Transverse colon (tissue), 4 donors: ENCODE measurements at regions not wholly inside any gene's neighbourhood (a gene's known extent, or its start where the extent isn't known, plus 50 kb on each side); places are given as distances from the start of the nearest gene placed in this dataset.

ENCODE experiments used
- DNase-seq: peaks from one replicate; pipeline ENCODE4 v3.0.0-alpha.2; 2019
- H3K27ac ChIP-seq, 4 donors: fragments of 200-600 bp; sonication (generic); 2 replicates each; pipeline ENCODE4 v1.5.1; 2016 to 2018; ENCODE audit warnings: inconsistent platforms in 4 of 4
- H3K27me3 ChIP-seq: fragments of 200-600 bp; sonication (generic); 2 replicates; pipeline ENCODE4 v1.5.1; 2017; ENCODE audit warnings: inconsistent platforms
- H3K36me3 ChIP-seq, 4 donors: fragments of 200-600 bp; sonication (generic); 2 replicates each; pipeline ENCODE4 v1.5.1; 2017 to 2019; ENCODE audit warnings: inconsistent platforms in 4 of 4
- H3K4me1 ChIP-seq, 4 donors: fragments of 200-600 bp; sonication (generic); 2 replicates each; pipeline ENCODE4 v1.5.1; 2017 to 2020; ENCODE audit warnings: inconsistent platforms in 4 of 4
- H3K4me3 ChIP-seq, 4 donors: fragments of 200-600 bp; sonication (generic); 1 replicate in 1 of 4; 2 replicates in 3 of 4; pipeline versions ENCODE4 v1.5.1 to v1.6.1; 2017 to 2019; ENCODE audit warnings: inconsistent platforms in 4 of 4
- H3K9me3 ChIP-seq, 2 donors: fragments of 200-600 bp; sonication (generic); 2 replicates each; pipeline ENCODE4 v1.5.1; 2017 to 2019; ENCODE audit warnings: inconsistent platforms in 2 of 2
- EP300 ChIP-seq: sonication (generic); formaldehyde crosslinking; IDR thresholded peaks from one replicate; pipeline ENCODE4 v1.6.1; 2017; ENCODE audit warnings: antibody characterized with exemption, low read depth
- POLR2A ChIP-seq: fragments of 450-650 bp; IDR thresholded peaks from one replicate; pipeline ENCODE4 v1.6.1; 2016; ENCODE audit warnings: antibody characterized with exemption, mild to moderate bottlenecking, moderate library complexity
- POLR2AphosphoS5 ChIP-seq, 3 donors: sonication (generic); formaldehyde crosslinking; IDR thresholded peaks; one replicate each; pipeline ENCODE4 v1.6.1; 2016; ENCODE audit warnings: antibody characterized with exemption in 3 of 3
- WGBS, 2 donors: methylation state at CpG; one replicate each; pipeline ENCODE4 v1.1.5; 2018; ENCODE audit warnings: low coverage in 1 of 2; 5-methylcytosine and 5-hydroxymethylcytosine counted together
- in situ Hi-C, 4 donors: fragments of 200-750 bp; cut with MboI; loops; one replicate each; pipeline versions ENCODE4 v1.15.0 to v1.15.1; 2017; ENCODE audit warnings: low sequenced_read_pairs in 3 of 4, low pct_ligation_motif_present in 1 of 4, low pct_unique_long_range_greater_than_20kb in 1 of 4
- intact Hi-C: fragments of 100-400 bp; cut with DNase I; formaldehyde crosslinking; loops from one replicate; pipeline ENCODE4 v1.15.1; 2023; ENCODE audit warnings: low total_unique reads
- TF ChIP-seq, protein P1 (sequence below), 5 experiments: fragments of 200-600 bp in 3 of 5; fragments of 450-650 bp in 2 of 5; sonication (generic) in 3 of 5; IDR thresholded peaks; 1 replicate in 2 of 5; 2 replicates in 3 of 5; pipeline ENCODE4 v1.5.1; 2016 to 2017; ENCODE audit warnings: antibody characterized with exemption in 5 of 5, inconsistent platforms in 3 of 5, mild to moderate bottlenecking in 2 of 5, moderate library complexity in 1 of 5

DNA sequence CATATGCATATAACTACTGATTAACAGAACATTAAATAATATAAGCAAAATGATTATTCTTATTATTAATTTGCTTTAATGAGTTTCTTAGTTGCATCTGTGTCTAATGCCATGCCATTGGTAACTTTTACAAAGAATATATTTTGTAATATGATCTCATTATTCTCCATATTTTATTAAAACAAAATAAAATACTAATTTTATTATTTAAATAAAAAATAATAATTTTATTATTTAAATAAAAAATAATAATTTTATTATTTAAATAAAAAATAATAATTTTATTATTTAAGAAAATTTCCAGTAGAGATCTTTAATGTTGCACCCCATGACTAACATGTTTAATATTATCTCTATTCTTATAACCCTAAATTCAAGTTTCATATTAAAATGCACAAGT is 771.1 kb downstream of the NR2F2 start:
- Histone ChIP-seq H3K4me3 (no peak overlapping the region), H3K36me3 (no peaks in the 10 kb centered on the region), H3K27ac (no peak overlapping the region), H3K27me3 (no peaks in the 10 kb centered on the region), H3K9me3 (no peaks in the 10 kb centered on the region), H3K4me1 (no peaks in the 10 kb centered on the region)
- TF ChIP-seq EP300 (no peak), POLR2AphosphoS5 (IDR thresholded peaks at IDR 0.05) (no peak), POLR2A (no peak)
- TF ChIP-seq, protein P1, sequence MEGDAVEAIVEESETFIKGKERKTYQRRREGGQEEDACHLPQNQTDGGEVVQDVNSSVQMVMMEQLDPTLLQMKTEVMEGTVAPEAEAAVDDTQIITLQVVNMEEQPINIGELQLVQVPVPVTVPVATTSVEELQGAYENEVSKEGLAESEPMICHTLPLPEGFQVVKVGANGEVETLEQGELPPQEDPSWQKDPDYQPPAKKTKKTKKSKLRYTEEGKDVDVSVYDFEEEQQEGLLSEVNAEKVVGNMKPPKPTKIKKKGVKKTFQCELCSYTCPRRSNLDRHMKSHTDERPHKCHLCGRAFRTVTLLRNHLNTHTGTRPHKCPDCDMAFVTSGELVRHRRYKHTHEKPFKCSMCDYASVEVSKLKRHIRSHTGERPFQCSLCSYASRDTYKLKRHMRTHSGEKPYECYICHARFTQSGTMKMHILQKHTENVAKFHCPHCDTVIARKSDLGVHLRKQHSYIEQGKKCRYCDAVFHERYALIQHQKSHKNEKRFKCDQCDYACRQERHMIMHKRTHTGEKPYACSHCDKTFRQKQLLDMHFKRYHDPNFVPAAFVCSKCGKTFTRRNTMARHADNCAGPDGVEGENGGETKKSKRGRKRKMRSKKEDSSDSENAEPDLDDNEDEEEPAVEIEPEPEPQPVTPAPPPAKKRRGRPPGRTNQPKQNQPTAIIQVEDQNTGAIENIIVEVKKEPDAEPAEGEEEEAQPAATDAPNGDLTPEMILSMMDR (IDR thresholded peaks at IDR 0.05): no peak
- intact Hi-C loops (no loop called here), in situ Hi-C loops (no loop called here)
- no peak for DNase-seq

DNA sequence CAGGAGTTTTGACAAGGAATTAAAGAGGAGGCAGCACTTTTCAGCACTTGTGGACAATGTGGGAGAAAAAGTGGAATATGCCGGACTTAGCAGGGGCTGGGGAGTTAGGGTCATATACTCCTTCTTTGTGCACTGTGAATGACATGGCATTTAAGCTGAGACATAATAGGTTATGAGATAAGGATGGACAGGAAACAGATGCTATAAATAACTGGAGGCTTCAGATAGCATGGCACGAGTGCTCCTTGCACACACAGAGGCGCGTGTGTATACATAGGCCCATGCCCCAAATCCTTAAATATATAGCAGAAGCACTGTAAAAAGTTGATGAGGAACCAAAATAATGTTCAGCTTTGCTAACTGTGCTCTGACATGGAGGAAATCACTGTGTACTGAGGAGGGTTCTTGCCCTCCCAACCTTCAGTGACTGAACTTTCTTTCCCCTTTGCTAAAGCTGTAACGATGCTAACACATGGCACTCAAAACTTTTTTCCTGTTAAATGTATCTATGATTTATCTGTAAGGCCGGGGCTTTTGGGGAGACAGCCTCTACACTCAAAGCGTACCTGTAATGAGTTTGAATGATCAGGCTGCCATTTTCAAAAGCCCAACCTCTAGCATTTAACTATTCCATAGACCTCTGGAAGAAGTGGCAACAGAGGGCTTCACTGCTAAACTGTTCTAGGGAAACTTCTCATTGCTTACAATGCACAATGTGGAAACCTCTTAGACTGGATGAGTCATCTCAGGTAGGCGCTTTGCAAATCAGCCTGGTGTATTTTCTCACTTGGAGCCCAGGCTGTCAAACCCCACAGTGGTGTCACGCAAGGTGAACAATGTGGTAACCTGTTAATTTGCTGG is 784.6 kb downstream of the NR2F2 start:
- H3K4me1 ChIP-seq: no peaks in the 10 kb centered on the region
- H3K36me3 ChIP-seq: no peaks in the 10 kb centered on the region
- TF ChIP-seq POLR2AphosphoS5 (IDR thresholded peaks at IDR 0.05) (no peak), POLR2A (no peak), EP300 (no peak)
- TF ChIP-seq, protein P1 (IDR thresholded peaks at IDR 0.05): no peak
- no peak for DNase-seq
- in situ Hi-C loops: no loop called here
- WGBS, 2 donors: 65 to 78% methylated on average over 4 to 9 of the region's 9 CpGs
- no peak overlapping the region for H3K27ac ChIP-seq
- intact Hi-C loops: no loop called here
- no peak overlapping the region for H3K4me3 ChIP-seq
- peaks cover 0 to 2% of the 10 kb centered on the region in 2 donors for H3K9me3 ChIP-seq
- no peaks in the 10 kb centered on the region for H3K27me3 ChIP-seq

DNA sequence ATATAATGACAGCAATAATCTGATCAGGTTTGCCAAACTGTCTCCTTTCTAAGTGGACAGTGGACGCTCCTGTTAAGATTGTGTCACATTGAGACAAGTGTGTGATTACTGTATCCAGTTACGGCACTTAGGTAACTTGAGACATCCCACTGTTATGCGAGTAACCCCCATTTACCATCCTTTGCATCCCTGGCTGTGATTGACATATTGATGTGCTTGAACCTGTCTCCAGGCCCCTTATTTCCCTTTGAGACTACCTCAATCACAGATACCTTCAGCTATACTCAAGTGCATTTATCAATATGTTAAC is 785.2 kb downstream of the NR2F2 start:
- Histone ChIP-seq H3K27me3 (no peaks in the 10 kb centered on the region), H3K9me3 (peaks cover 0 to 2% of the 10 kb centered on the region in 2 donors), H3K27ac (no peak overlapping the region), H3K4me1 (no peaks in the 10 kb centered on the region), H3K36me3 (no peaks in the 10 kb centered on the region), H3K4me3 (no peak overlapping the region)
- WGBS, 2 donors: 83 to 96% methylated on average over 2 to 3 of the region's 3 CpGs
- in situ Hi-C loops (no loop called here), intact Hi-C loops (no loop called here)
- TF ChIP-seq, protein P1 (IDR thresholded peaks at IDR 0.05): no peak
- TF ChIP-seq EP300: no peak
- DNase-seq: no peak

DNA sequence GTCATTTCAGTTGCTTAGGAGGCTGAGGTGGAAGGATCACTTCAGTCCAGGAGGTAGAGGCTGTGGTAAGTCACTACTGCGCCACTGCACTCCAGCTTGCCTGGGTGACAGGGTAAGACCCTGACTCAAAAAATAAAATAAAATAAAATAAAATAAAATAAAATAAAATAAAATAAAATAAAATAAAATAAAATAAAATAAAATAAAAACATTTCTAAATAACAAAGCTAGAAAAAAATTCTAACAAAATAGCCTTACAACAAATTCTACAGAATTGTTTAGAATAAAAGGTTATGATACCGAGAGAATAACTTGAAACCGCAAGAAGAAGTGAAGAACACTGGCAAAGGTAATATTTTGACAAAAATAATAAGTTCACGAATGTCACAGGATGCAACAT is 794.3 kb downstream of the NR2F2 start:
- H3K27me3 ChIP-seq: no peaks in the 10 kb centered on the region
- no peaks in the 10 kb centered on the region for H3K36me3 ChIP-seq
- H3K4me1 ChIP-seq: no peaks in the 10 kb centered on the region
- no peak overlapping the region for H3K4me3 ChIP-seq
- intact Hi-C loops (no loop called here), in situ Hi-C loops (no loop called here)
- 66 to 86% methylated on average over 4 of the region's 4 CpGs for WGBS, 2 donors
- H3K9me3 ChIP-seq: peaks cover 0 to 1% of the 10 kb centered on the region in 2 donors
- TF ChIP-seq POLR2AphosphoS5 (IDR thresholded peaks at IDR 0.05) (no peak), POLR2A (no peak), EP300 (no peak)
- TF ChIP-seq, protein P1 (IDR thresholded peaks at IDR 0.05): no peak
- DNase-seq: no peak
- no peak overlapping the region for H3K27ac ChIP-seq
